SK-N-SH (cell line): ENCODE measurements at regions not wholly inside any gene's neighbourhood (a gene's known extent, or its start where the extent isn't known, plus 50 kb on each side); places are given as distances from the start of the nearest gene placed in this dataset.

Experiments used
- CTCF ChIA-PET: fragments of 300-600, 350-600 bp; formaldehyde crosslinking; extraction: SDS; loops from one replicate; lab custom pipeline; 2021; lab: Yijun Ruan, JAX
- POLR2A ChIA-PET: fragments of 350-600 bp; sonication (Branson Sonifier 250); formaldehyde crosslinking; extraction: SDS; loops from one replicate; lab custom pipeline; 2020; ENCODE audit warnings: antibody characterized with exemption, inconsistent platforms; lab: Yijun Ruan, JAX
- DNase-seq: peaks from one replicate; pipeline ENCODE4 v3.0.0; 2012
- H2AFZ ChIP-seq: fragments of 200-600 bp; sonication (generic); 2 replicates; pipeline ENCODE4 v1.8.1; 2016; ENCODE audit warnings: antibody characterized with exemption, mild to moderate bottlenecking, low read depth
- H3F3A ChIP-seq: fragments of 200-600 bp; sonication (generic); replicated peaks from 2 replicates; pipeline ENCODE3; 2016; ENCODE audit warnings: antibody characterized with exemption, mild to moderate bottlenecking; ENCODE audit not compliant: insufficient read depth
- H3K27ac ChIP-seq, 2 experiments: fragments of 200-500 bp in 1 of 2; fragments of 200-600 bp in 1 of 2; sonication (Bioruptor generic) in 1 of 2; sonication (generic), shearing (Covaris generic) in 1 of 2; 2 replicates each; pipeline versions ENCODE4 v1.5.1 to v1.6.1; 2014 to 2016; ENCODE audit warnings: low read depth in 2 of 2, inconsistent platforms in 1 of 2, low read length in 1 of 2, mild to moderate bottlenecking in 1 of 2, mixed read lengths in 1 of 2
- H3K27me3 ChIP-seq: fragments of 200-600 bp; sonication (generic), shearing (Covaris generic); 2 replicates; pipeline ENCODE4 v1.6.1; 2016; ENCODE audit warnings: mixed run types; ENCODE audit not compliant: insufficient read depth
- H3K36me3 ChIP-seq, 2 experiments: fragments of 200-500 bp in 1 of 2; fragments of 200-600 bp in 1 of 2; sonication (Bioruptor generic) in 1 of 2; sonication (generic) in 1 of 2; replicated peaks in 1 of 2; 2 replicates each; pipeline versions ENCODE3 to v1.5.1; 2014 to 2016; ENCODE audit warnings: low read length in 1 of 2, mild to moderate bottlenecking in 1 of 2; ENCODE audit not compliant: insufficient read depth in 2 of 2, control insufficient read depth in 1 of 2
- H3K4me1 ChIP-seq, 2 experiments: fragments of 200-500 bp in 1 of 2; fragments of 200-600 bp in 1 of 2; sonication (Bioruptor generic) in 1 of 2; sonication (generic), shearing (Covaris generic) in 1 of 2; 2 replicates each; pipeline versions ENCODE4 v1.5.1 to v1.6.1; 2014 to 2016; ENCODE audit warnings: low read depth in 1 of 2, low read length in 1 of 2, mixed run types in 1 of 2; ENCODE audit not compliant: insufficient read depth in 2 of 2, control insufficient read depth in 1 of 2
- H3K4me2 ChIP-seq: fragments of 200-600 bp; sonication (generic), shearing (Covaris generic); 2 replicates; pipeline ENCODE4 v1.6.1; 2017; ENCODE audit warnings: mixed run types
- H3K4me3 ChIP-seq, 2 experiments: fragments of 200-500 bp in 1 of 2; fragments of 200-600 bp in 1 of 2; sonication (Bioruptor generic) in 1 of 2; sonication (generic), shearing (Covaris generic) in 1 of 2; 2 replicates each; pipeline versions ENCODE4 v1.5.1 to v1.8.1; 2014 to 2016; ENCODE audit warnings: low read depth in 2 of 2, inconsistent platforms in 1 of 2, low read length in 1 of 2, mild to moderate bottlenecking in 1 of 2, mixed read lengths in 1 of 2, moderate library complexity in 1 of 2
- H3K79me2 ChIP-seq: fragments of 200-600 bp; sonication (generic); 2 replicates; pipeline ENCODE4 v1.8.1; 2017; ENCODE audit warnings: mild to moderate bottlenecking; ENCODE audit not compliant: insufficient read depth
- H3K9ac ChIP-seq: fragments of 200-600 bp; sonication (generic); 2 replicates; pipeline ENCODE4 v1.6.1; 2017; ENCODE audit warnings: mixed run types
- H3K9me2 ChIP-seq: fragments of 200-600 bp; sonication (generic); 2 replicates; pipeline ENCODE4 v1.6.1; 2017; ENCODE audit warnings: mixed run types
- H3K9me3 ChIP-seq: fragments of 200-600 bp; sonication (generic); 2 replicates; pipeline ENCODE4 v1.6.1; 2017; ENCODE audit warnings: mixed run types, mild to moderate bottlenecking, moderate library complexity
- H4K20me1 ChIP-seq: fragments of 200-600 bp; sonication (generic); 2 replicates; pipeline ENCODE4 v1.6.1; 2017; ENCODE audit warnings: mild to moderate bottlenecking, mixed run types; ENCODE audit not compliant: insufficient read depth
- FOXJ3 ChIP-seq: sonication (generic); formaldehyde crosslinking; IDR thresholded peaks from 2 replicates; pipeline ENCODE4 v1.5.1; 2020; ENCODE audit warnings: mild to moderate bottlenecking, missing genetic modification reagents
- FOXM1 ChIP-seq: IDR thresholded peaks from 2 replicates; pipeline ENCODE4 v1.4.0; 2012; ENCODE audit warnings: low read depth, mild to moderate bottlenecking
- GABPA ChIP-seq: IDR thresholded peaks from 2 replicates; pipeline ENCODE4 v1.4.0; 2012; ENCODE audit warnings: low read depth, mild to moderate bottlenecking
- GATA2 ChIP-seq: sonication (generic); formaldehyde crosslinking; IDR thresholded peaks from 2 replicates; pipeline ENCODE4 v1.5.0; 2020; ENCODE audit warnings: mild to moderate bottlenecking, missing genetic modification reagents
- JUND ChIP-seq: IDR thresholded peaks from 2 replicates; pipeline ENCODE4 v1.4.0; 2012
- NRF1 ChIP-seq: IDR thresholded peaks from 2 replicates; pipeline ENCODE4 v1.6.1; 2012; ENCODE audit warnings: low read depth, mild to moderate bottlenecking, low read length
- RAD21 ChIP-seq: IDR thresholded peaks from 2 replicates; pipeline ENCODE4 v1.6.1; 2012; ENCODE audit warnings: mild to moderate bottlenecking, low read length
- RFX5 ChIP-seq: IDR thresholded peaks from 2 replicates; pipeline ENCODE4 v1.6.1; 2012; ENCODE audit warnings: mild to moderate bottlenecking, improper control_type of control experiment, low read length
- RXRA ChIP-seq: IDR thresholded peaks from 2 replicates; pipeline ENCODE4 v1.4.0; 2012; ENCODE audit warnings: low read depth, mild to moderate bottlenecking, borderline replicate concordance
- SIN3A ChIP-seq: IDR thresholded peaks from 2 replicates; pipeline ENCODE4 v1.6.1; 2012; ENCODE audit warnings: low read depth, mild to moderate bottlenecking, low read length, moderate library complexity, borderline replicate concordance
- TAF1 ChIP-seq: IDR thresholded peaks from 2 replicates; pipeline ENCODE4 v1.6.1; 2012; ENCODE audit warnings: low read depth, mild to moderate bottlenecking, low read length, moderate library complexity, borderline replicate concordance
- TEAD4 ChIP-seq: IDR thresholded peaks from 2 replicates; pipeline ENCODE4 v1.4.0; 2012; ENCODE audit warnings: mild to moderate bottlenecking, borderline replicate concordance; ENCODE audit not compliant: insufficient read depth
- WGBS: methylation state at CpG from one replicate; pipeline ENCODE4 v1.1.6; 2017; ENCODE audit warnings: low lambda C conversion rate; 5-methylcytosine and 5-hydroxymethylcytosine counted together
- TF ChIP-seq, protein P1 (sequence below): fragments of 150-350 bp; IDR thresholded peaks from 2 replicates; pipeline ENCODE4 v1.6.1; 2016; ENCODE audit warnings: mild to moderate bottlenecking, low read depth, low read length
- TF ChIP-seq, protein P2 (sequence below): IDR thresholded peaks from 2 replicates; pipeline ENCODE4; 2012
- TF ChIP-seq, protein P3 (sequence below): fragments of 150-350 bp; IDR thresholded peaks from 2 replicates; pipeline ENCODE4 v1.6.1; 2017; ENCODE audit warnings: antibody characterized with exemption, low read length, low read depth, borderline replicate concordance
- TF ChIP-seq, protein P4 (sequence below): IDR thresholded peaks from 2 replicates; pipeline ENCODE4 v1.6.1; 2012; ENCODE audit warnings: mild to moderate bottlenecking, low read depth, low read length, moderate library complexity

DNA sequence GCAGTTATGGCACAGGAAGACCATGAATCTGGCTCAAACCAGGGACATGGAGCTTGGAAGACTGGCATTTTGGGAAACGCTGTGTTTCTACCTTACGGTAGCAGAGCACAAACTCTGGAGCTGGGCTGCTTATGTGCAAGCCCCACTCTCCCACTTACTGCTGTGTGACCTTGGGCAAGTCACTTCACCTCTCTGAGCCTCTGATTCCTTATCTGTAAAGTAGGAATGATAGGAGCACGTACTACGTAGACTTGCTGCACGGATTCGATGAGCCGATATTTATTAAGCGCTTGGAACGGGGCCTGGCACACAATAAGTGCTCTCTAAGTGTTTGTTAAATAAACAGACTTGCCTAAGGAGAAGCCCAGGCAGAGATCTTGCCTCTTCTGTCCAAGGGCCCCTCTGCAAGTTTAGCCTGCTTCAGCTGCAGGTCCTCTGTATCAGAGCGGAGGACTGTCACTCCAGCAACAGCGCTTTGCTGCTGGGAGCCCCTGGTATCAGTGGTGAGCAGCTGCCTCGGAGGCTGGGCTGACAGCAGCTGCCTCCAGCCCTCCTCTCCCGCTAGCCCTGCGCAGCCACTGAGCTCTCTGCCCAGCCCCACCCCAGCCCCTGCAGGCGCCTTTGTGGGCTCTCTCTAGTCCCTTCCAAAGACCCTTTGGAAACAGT is 96.9 kb upstream of the ANO1 start:
- H3K9me3 ChIP-seq = no peaks in the 10 kb centered on the region
- no peaks in the 10 kb centered on the region; a peak in 1 of 4 replicates for H3K4me1 ChIP-seq
- no peak for TF ChIP-seq RAD21
- no peak for TF ChIP-seq JUND
- TF ChIP-seq NRF1 = no peak
- no peaks in the 10 kb centered on the region for H3F3A ChIP-seq
- H3K36me3 ChIP-seq = no peaks in the 10 kb centered on the region
- no peaks in the 10 kb centered on the region for H3K79me2 ChIP-seq
- H4K20me1 ChIP-seq = no peaks in the 10 kb centered on the region
- peaks cover 21% of the 10 kb centered on the region for H3K27me3 ChIP-seq
- WGBS = 69% methylated on average over 14 of the region's 15 CpGs
- H3K27ac ChIP-seq = no peak overlapping the region
- CTCF ChIA-PET = interaction anchor here (0.6 to 1.5 kb wide), 2 partner anchors 63 to 136 kb away, joined by 3 to 4 read pairs; no protein-coding TSS in a partner anchor
- no peak for DNase-seq
- H2AFZ ChIP-seq = no peak overlapping the region
- no peak overlapping the region for H3K4me3 ChIP-seq
- POLR2A ChIA-PET = no interaction called here
- H3K4me2 ChIP-seq = no peak overlapping the region
- H3K9me2 ChIP-seq = no peaks in the 10 kb centered on the region
- H3K9ac ChIP-seq = no peak overlapping the region

DNA sequence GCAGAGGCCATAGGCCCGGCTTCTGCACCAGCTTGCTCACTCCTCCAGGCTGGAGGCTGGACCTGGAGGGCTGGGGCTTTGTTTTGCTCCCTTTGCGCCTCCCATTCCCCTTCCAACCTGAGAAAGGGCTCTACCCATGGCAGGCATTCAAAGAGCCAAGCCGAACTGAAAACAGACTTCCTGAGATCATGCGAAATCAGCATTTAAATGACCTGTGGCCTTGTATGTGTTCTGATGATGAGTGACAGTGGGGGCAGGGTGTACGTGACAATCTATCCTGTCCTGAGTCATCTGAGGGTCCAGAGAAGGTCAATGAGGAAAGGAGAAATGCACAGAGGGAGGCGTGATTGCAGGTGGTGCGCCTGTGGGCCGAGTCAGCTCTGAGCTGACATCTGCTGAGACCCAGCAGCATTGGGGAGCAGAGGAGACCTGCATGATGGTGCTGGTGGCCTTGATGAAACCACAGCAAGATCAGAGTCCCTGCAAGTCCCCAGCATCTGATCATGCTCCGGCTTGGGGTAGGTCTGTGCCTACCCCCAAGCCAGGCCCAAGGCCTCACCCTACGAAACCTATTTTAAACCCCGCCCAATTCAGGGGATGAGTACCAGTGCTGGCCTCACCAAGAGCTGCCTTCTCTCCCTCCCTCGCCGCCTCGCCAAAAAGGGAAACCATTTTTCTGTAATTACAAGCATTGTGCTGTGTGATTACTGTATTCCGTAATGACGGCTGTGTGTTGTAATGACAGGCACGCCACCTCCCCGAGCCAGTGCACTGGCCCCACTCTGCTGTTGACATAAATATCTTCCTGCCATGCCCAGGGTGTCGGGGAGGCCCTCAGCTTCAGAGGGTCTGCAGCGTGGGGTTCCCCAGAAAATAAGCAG is 95.2 kb upstream of the ANO1 start:
- no peaks in the 10 kb centered on the region for H4K20me1 ChIP-seq
- 75% methylated on average over 17 of the region's 20 CpGs for WGBS
- H3F3A ChIP-seq = no peaks in the 10 kb centered on the region
- no peak for DNase-seq
- H3K36me3 ChIP-seq = no peaks in the 10 kb centered on the region
- H3K27me3 ChIP-seq = peaks cover 30% of the 10 kb centered on the region
- no peak overlapping the region for H3K27ac ChIP-seq
- no peak overlapping the region for H3K4me2 ChIP-seq
- no peak overlapping the region for H3K4me3 ChIP-seq
- no peaks in the 10 kb centered on the region for H3K9me2 ChIP-seq
- CTCF ChIA-PET = interaction anchor here (0.8 to 1.5 kb wide), 3 partner anchors 8 to 66 kb away, joined by 3 to 4 read pairs (median 3); no protein-coding TSS in a partner anchor
- H3K4me1 ChIP-seq = no peaks in the 10 kb centered on the region; a peak in 1 of 4 replicates
- H3K9ac ChIP-seq = no peak overlapping the region
- no peak overlapping the region for H2AFZ ChIP-seq
- H3K9me3 ChIP-seq = no peaks in the 10 kb centered on the region
- no peaks in the 10 kb centered on the region for H3K79me2 ChIP-seq
- POLR2A ChIA-PET = no interaction called here
- TF ChIP-seq RXRA (no peak), JUND (no peak), TEAD4 (no peak), FOXJ3 (CRISPR knock-in tag) (no peak), RFX5 (no peak), SIN3A (no peak), TAF1 (no peak), NRF1 (no peak), RAD21 (no peak), FOXM1 (no peak), GABPA (no peak), GATA2 (CRISPR knock-in tag) (no peak)
- TF ChIP-seq, protein P1, sequence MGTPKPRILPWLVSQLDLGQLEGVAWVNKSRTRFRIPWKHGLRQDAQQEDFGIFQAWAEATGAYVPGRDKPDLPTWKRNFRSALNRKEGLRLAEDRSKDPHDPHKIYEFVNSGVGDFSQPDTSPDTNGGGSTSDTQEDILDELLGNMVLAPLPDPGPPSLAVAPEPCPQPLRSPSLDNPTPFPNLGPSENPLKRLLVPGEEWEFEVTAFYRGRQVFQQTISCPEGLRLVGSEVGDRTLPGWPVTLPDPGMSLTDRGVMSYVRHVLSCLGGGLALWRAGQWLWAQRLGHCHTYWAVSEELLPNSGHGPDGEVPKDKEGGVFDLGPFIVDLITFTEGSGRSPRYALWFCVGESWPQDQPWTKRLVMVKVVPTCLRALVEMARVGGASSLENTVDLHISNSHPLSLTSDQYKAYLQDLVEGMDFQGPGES = no peak
- TF ChIP-seq, protein P2, sequence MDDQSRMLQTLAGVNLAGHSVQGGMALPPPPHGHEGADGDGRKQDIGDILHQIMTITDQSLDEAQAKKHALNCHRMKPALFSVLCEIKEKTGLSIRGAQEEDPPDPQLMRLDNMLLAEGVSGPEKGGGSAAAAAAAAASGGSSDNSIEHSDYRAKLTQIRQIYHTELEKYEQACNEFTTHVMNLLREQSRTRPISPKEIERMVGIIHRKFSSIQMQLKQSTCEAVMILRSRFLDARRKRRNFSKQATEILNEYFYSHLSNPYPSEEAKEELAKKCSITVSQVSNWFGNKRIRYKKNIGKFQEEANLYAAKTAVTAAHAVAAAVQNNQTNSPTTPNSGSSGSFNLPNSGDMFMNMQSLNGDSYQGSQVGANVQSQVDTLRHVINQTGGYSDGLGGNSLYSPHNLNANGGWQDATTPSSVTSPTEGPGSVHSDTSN = no peak
- TF ChIP-seq, protein P3, sequence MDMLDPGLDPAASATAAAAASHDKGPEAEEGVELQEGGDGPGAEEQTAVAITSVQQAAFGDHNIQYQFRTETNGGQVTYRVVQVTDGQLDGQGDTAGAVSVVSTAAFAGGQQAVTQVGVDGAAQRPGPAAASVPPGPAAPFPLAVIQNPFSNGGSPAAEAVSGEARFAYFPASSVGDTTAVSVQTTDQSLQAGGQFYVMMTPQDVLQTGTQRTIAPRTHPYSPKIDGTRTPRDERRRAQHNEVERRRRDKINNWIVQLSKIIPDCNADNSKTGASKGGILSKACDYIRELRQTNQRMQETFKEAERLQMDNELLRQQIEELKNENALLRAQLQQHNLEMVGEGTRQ = no peak
- TF ChIP-seq, protein P4, sequence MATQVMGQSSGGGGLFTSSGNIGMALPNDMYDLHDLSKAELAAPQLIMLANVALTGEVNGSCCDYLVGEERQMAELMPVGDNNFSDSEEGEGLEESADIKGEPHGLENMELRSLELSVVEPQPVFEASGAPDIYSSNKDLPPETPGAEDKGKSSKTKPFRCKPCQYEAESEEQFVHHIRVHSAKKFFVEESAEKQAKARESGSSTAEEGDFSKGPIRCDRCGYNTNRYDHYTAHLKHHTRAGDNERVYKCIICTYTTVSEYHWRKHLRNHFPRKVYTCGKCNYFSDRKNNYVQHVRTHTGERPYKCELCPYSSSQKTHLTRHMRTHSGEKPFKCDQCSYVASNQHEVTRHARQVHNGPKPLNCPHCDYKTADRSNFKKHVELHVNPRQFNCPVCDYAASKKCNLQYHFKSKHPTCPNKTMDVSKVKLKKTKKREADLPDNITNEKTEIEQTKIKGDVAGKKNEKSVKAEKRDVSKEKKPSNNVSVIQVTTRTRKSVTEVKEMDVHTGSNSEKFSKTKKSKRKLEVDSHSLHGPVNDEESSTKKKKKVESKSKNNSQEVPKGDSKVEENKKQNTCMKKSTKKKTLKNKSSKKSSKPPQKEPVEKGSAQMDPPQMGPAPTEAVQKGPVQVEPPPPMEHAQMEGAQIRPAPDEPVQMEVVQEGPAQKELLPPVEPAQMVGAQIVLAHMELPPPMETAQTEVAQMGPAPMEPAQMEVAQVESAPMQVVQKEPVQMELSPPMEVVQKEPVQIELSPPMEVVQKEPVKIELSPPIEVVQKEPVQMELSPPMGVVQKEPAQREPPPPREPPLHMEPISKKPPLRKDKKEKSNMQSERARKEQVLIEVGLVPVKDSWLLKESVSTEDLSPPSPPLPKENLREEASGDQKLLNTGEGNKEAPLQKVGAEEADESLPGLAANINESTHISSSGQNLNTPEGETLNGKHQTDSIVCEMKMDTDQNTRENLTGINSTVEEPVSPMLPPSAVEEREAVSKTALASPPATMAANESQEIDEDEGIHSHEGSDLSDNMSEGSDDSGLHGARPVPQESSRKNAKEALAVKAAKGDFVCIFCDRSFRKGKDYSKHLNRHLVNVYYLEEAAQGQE = no peak
